ENCODE measurements at regions not wholly inside any gene's neighbourhood (a gene's known extent, or its start where the extent isn't known, plus 50 kb on each side); places are given as distances from the start of the nearest gene placed in this dataset.

DNA sequence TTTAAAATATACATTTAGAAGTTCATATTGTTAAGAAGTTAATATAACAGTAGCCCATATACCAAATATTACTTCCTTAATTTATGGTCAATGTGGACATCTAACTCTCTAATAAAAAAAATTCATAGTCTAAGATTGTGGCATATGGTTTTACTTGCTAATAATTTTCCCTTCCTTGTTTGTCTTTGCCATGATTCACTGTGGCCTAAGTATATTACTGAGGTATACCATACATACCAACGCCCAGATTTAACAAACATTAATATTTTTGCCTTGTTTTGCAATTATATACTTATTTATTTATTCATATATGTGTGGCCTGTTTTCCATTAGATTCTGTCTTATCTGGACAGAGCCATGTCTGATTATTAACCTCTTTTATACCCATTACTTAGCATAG is 54.6 kb upstream of the CCDC150 start:
- H3K79me2 ChIP-seq (ENCODE audit: insufficient read depth, low read length) = no peaks in the 10 kb centered on the region
- H3K27ac ChIP-seq (ENCODE audit: low read depth, low read length) = no peak overlapping the region
- no peak overlapping the region for H3K9ac ChIP-seq (ENCODE audit: low read length)
- H3K9me2 ChIP-seq (ENCODE audit: insufficient read depth) = no peaks in the 10 kb centered on the region
- TF ChIP-seq, protein P1, sequence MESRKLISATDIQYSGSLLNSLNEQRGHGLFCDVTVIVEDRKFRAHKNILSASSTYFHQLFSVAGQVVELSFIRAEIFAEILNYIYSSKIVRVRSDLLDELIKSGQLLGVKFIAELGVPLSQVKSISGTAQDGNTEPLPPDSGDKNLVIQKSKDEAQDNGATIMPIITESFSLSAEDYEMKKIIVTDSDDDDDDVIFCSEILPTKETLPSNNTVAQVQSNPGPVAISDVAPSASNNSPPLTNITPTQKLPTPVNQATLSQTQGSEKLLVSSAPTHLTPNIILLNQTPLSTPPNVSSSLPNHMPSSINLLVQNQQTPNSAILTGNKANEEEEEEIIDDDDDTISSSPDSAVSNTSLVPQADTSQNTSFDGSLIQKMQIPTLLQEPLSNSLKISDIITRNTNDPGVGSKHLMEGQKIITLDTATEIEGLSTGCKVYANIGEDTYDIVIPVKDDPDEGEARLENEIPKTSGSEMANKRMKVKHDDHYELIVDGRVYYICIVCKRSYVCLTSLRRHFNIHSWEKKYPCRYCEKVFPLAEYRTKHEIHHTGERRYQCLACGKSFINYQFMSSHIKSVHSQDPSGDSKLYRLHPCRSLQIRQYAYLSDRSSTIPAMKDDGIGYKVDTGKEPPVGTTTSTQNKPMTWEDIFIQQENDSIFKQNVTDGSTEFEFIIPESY (IDR thresholded peaks at IDR 0.05; ENCODE audit: extremely low read depth, insufficient replicate concordance, low read length) = no peak
- no peak for TF ChIP-seq JUND (IDR thresholded peaks at IDR 0.05)
- no peak for TF ChIP-seq RAD21 (IDR thresholded peaks at IDR 0.05; ENCODE audit: low read depth)
- TF ChIP-seq, protein P2, sequence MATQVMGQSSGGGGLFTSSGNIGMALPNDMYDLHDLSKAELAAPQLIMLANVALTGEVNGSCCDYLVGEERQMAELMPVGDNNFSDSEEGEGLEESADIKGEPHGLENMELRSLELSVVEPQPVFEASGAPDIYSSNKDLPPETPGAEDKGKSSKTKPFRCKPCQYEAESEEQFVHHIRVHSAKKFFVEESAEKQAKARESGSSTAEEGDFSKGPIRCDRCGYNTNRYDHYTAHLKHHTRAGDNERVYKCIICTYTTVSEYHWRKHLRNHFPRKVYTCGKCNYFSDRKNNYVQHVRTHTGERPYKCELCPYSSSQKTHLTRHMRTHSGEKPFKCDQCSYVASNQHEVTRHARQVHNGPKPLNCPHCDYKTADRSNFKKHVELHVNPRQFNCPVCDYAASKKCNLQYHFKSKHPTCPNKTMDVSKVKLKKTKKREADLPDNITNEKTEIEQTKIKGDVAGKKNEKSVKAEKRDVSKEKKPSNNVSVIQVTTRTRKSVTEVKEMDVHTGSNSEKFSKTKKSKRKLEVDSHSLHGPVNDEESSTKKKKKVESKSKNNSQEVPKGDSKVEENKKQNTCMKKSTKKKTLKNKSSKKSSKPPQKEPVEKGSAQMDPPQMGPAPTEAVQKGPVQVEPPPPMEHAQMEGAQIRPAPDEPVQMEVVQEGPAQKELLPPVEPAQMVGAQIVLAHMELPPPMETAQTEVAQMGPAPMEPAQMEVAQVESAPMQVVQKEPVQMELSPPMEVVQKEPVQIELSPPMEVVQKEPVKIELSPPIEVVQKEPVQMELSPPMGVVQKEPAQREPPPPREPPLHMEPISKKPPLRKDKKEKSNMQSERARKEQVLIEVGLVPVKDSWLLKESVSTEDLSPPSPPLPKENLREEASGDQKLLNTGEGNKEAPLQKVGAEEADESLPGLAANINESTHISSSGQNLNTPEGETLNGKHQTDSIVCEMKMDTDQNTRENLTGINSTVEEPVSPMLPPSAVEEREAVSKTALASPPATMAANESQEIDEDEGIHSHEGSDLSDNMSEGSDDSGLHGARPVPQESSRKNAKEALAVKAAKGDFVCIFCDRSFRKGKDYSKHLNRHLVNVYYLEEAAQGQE (IDR thresholded peaks at IDR 0.05; ENCODE audit: low read depth) = no peak
- TF ChIP-seq POLR2AphosphoS5 (IDR thresholded peaks at IDR 0.05; ENCODE audit: low read depth, low read length) = no peak
- TF ChIP-seq ELF1 (IDR thresholded peaks at IDR 0.05; ENCODE audit: borderline replicate concordance, low read depth) = no peak
- TF ChIP-seq FOSL1 (IDR thresholded peaks at IDR 0.05; ENCODE audit: low read depth) = no peak
- TF ChIP-seq SIN3A (IDR thresholded peaks at IDR 0.05; ENCODE audit: low read depth) = no peak
- no peak for TF ChIP-seq ZNF274 (IDR thresholded peaks at IDR 0.05; ENCODE audit: low read depth, low read length)
- TF ChIP-seq, protein P3, sequence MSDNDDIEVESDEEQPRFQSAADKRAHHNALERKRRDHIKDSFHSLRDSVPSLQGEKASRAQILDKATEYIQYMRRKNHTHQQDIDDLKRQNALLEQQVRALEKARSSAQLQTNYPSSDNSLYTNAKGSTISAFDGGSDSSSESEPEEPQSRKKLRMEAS (IDR thresholded peaks at IDR 0.05) = no peak
- TF ChIP-seq YY1 (IDR thresholded peaks at IDR 0.05; ENCODE audit: extremely low read depth, insufficient replicate concordance, low read depth, low read length) = no peak
- no peak for TF ChIP-seq EGR1 (IDR thresholded peaks at IDR 0.05; ENCODE audit: low read depth)
- TF ChIP-seq CEBPB (IDR thresholded peaks at IDR 0.05; ENCODE audit: low read depth) = no peak
- TF ChIP-seq, protein P4, sequence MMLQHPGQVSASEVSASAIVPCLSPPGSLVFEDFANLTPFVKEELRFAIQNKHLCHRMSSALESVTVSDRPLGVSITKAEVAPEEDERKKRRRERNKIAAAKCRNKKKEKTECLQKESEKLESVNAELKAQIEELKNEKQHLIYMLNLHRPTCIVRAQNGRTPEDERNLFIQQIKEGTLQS (IDR thresholded peaks at IDR 0.05) = no peak
- no peak for TF ChIP-seq SP1 (IDR thresholded peaks at IDR 0.05; ENCODE audit: low read depth)
- TF ChIP-seq ZFX (IDR thresholded peaks at IDR 0.05) = no peak
- no peak for TF ChIP-seq TCF7L2 (IDR thresholded peaks at IDR 0.05; ENCODE audit: borderline replicate concordance, extremely low read depth, insufficient read depth, insufficient read length)
- TF ChIP-seq POLR2A (IDR thresholded peaks at IDR 0.05; ENCODE audit: borderline replicate concordance, extremely low read depth, insufficient read depth, insufficient read length) = no peak
- no peak for TF ChIP-seq SRF (IDR thresholded peaks at IDR 0.05; ENCODE audit: low read depth)
- no peaks in the 10 kb centered on the region for H4K20me1 ChIP-seq (ENCODE audit: insufficient read depth)
- no peaks in the 10 kb centered on the region for H3K36me3 ChIP-seq (ENCODE audit: control insufficient read depth in 1 of 2, insufficient read depth in 2 of 2, low read length in 2 of 2)
- ATAC-seq (no peak), DNase-seq (ENCODE audit: low read depth, low spot score) (no peak)
- no peak overlapping the region for H2AFZ ChIP-seq (ENCODE audit: low read depth, low read length, poor library complexity, severe bottlenecking)
- H3K27me3 ChIP-seq (ENCODE audit: insufficient read depth, low read length) = no peaks in the 10 kb centered on the region
- intact Hi-C loops (cut with micrococcal nuclease) = no loop called here
- no peaks in the 10 kb centered on the region for H3K9me3 ChIP-seq (ENCODE audit: control insufficient read depth in 1 of 2, insufficient read depth in 1 of 2, low read depth in 1 of 2, low read length in 2 of 2)
- no TSS peak for BruUV-seq (replicated peaks)
- ChIA-PET CTCF (no interaction called here), POLR2A (no interaction called here), RAD21 (ENCODE audit: low non-redundant PET in 1 of 2, low total read pairs in 2 of 2, uncharacterized antibody in 2 of 2, unreplicated experiment in 2 of 2) (no interaction called here)
- H3K4me1 ChIP-seq (ENCODE audit: control insufficient read depth in 1 of 2, insufficient read depth in 2 of 2, low read length in 2 of 2) = peaks cover 0 to 13% of the 10 kb centered on the region in 2 experiments; a peak in 2 of 4 replicates
- no peak overlapping the region for H3K4me2 ChIP-seq (ENCODE audit: low read length)
- no peak overlapping the region for H3K4me3 ChIP-seq (replicated peaks in 1 of 2; ENCODE audit: low read depth in 1 of 2, low read length in 2 of 2)

Measured in HCT116 (cell line).